WTC11 (cell line): ENCODE measurements at regions not wholly inside any gene's neighbourhood (a gene's known extent, or its start where the extent isn't known, plus 50 kb on each side); places are given as distances from the start of the nearest gene placed in this dataset.

ENCODE experiments used
- E2F1 ChIP-seq: sonication (generic); formaldehyde crosslinking; IDR thresholded peaks from 2 replicates; pipeline ENCODE4 v1.8.0; 2022; ENCODE audit warnings: mild to moderate bottlenecking, missing genetic modification reagents
- ETV6 ChIP-seq: sonication (generic); formaldehyde crosslinking; IDR thresholded peaks from 2 replicates; pipeline ENCODE4 v1.8.1; 2022; ENCODE audit warnings: mild to moderate bottlenecking, missing genetic modification reagents
- ZNF263 ChIP-seq: sonication (generic); formaldehyde crosslinking; IDR thresholded peaks from 2 replicates; pipeline ENCODE4 v1.8.1; 2022; ENCODE audit warnings: low read depth, mild to moderate bottlenecking, moderate library complexity, missing genetic modification reagents
- TF ChIP-seq, protein P1 (sequence below): fragments of 200-600 bp; IDR thresholded peaks from 2 replicates; pipeline ENCODE4 v1.8.0; 2022; ENCODE audit warnings: antibody characterized with exemption

DNA sequence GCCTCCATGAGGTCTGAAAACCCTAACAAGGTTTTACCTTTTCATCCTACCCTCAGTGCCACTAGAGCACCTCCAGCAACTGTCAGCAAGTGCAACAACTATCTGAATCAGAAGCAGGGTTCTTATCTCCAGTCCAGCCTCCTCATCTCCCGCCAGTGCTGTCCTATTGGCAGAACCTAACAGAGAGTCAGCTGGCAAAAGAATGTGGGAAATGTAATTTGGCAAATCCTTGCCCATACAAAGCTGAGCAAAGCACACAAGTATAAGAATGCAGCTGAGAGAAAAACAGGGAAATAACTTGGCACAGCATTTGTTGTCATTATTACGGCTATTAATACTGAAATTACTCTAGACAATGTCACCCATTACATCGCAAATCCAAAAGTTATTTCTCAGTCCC, 124.2 kb downstream of the ATP6V1G3 start:
- TF ChIP-seq, protein P1, sequence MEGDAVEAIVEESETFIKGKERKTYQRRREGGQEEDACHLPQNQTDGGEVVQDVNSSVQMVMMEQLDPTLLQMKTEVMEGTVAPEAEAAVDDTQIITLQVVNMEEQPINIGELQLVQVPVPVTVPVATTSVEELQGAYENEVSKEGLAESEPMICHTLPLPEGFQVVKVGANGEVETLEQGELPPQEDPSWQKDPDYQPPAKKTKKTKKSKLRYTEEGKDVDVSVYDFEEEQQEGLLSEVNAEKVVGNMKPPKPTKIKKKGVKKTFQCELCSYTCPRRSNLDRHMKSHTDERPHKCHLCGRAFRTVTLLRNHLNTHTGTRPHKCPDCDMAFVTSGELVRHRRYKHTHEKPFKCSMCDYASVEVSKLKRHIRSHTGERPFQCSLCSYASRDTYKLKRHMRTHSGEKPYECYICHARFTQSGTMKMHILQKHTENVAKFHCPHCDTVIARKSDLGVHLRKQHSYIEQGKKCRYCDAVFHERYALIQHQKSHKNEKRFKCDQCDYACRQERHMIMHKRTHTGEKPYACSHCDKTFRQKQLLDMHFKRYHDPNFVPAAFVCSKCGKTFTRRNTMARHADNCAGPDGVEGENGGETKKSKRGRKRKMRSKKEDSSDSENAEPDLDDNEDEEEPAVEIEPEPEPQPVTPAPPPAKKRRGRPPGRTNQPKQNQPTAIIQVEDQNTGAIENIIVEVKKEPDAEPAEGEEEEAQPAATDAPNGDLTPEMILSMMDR: no peak
- no peak for TF ChIP-seq ZNF263 (CRISPR knock-in tag)
- TF ChIP-seq ETV6: no peak
- no peak for TF ChIP-seq E2F1
